ENCODE measurements at regions not wholly inside any gene's neighbourhood (a gene's known extent, or its start where the extent isn't known, plus 50 kb on each side); places are given as distances from the start of the nearest gene placed in this dataset.

GRCh38 chr3:94378322-94378721 lies 315.5 kb downstream of the NSUN3 start:
- Histone ChIP-seq H3K36me3 (no peaks in the 10 kb centered on the region), H3K27ac (no peak overlapping the region), H3K4me3 (ENCODE audit: low read depth, low read length) (no peak overlapping the region), H3K9me3 (ENCODE audit: severe bottlenecking) (no peaks in the 10 kb centered on the region), H3K27me3 (ENCODE audit: insufficient read depth, low read depth, severe bottlenecking) (peaks cover 61% of the 10 kb centered on the region)
- TF ChIP-seq, protein P1, sequence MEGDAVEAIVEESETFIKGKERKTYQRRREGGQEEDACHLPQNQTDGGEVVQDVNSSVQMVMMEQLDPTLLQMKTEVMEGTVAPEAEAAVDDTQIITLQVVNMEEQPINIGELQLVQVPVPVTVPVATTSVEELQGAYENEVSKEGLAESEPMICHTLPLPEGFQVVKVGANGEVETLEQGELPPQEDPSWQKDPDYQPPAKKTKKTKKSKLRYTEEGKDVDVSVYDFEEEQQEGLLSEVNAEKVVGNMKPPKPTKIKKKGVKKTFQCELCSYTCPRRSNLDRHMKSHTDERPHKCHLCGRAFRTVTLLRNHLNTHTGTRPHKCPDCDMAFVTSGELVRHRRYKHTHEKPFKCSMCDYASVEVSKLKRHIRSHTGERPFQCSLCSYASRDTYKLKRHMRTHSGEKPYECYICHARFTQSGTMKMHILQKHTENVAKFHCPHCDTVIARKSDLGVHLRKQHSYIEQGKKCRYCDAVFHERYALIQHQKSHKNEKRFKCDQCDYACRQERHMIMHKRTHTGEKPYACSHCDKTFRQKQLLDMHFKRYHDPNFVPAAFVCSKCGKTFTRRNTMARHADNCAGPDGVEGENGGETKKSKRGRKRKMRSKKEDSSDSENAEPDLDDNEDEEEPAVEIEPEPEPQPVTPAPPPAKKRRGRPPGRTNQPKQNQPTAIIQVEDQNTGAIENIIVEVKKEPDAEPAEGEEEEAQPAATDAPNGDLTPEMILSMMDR (IDR thresholded peaks at IDR 0.05; ENCODE audit: low read depth, low read length): no peak
- DNase-seq: no peak

DNA sequence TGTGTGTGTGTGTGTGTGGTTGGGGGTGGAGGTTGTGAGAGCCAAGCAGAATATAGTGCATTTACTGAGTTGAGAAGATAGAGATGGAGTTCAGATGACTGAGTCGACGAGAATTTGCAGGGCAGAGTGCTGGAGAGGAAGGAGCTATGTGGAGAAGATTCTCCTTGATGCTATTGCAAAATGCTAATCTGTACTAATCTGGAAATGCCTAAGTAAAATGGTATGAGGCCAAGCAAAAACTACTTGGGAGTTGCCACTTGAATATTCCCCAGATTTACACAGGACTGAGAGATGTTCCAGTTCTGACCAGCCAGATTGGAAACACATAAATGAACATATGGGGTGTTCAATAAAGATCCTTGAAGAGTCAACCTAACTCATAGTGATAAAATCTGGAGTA lies 316.4 kb downstream of the NSUN3 start:
- peaks cover 53% of the 10 kb centered on the region for H3K27me3 ChIP-seq (ENCODE audit: insufficient read depth, low read depth, severe bottlenecking)

GRCh38 chr3:94394885-94395284 lies 332.0 kb downstream of the NSUN3 start:
- no peak for DNase-seq
- Histone ChIP-seq H3K27me3 (ENCODE audit: insufficient read depth, low read depth, severe bottlenecking) (peaks cover 12% of the 10 kb centered on the region), H3K36me3 (no peaks in the 10 kb centered on the region), H3K27ac (no peak overlapping the region), H3K4me3 (ENCODE audit: low read depth, low read length) (no peak overlapping the region), H3K9me3 (ENCODE audit: severe bottlenecking) (no peaks in the 10 kb centered on the region)
- TF ChIP-seq, protein P1 (IDR thresholded peaks at IDR 0.05; ENCODE audit: low read depth, low read length): no peak

More for the DNA sequence above, 316.4 kb downstream of the NSUN3 start:
- Histone ChIP-seq H3K9me3 (ENCODE audit: severe bottlenecking) (no peaks in the 10 kb centered on the region), H3K4me3 (ENCODE audit: low read depth, low read length) (no peak overlapping the region), H3K27ac (no peak overlapping the region), H3K36me3 (no peaks in the 10 kb centered on the region)
- TF ChIP-seq, protein P1 (IDR thresholded peaks at IDR 0.05; ENCODE audit: low read depth, low read length): no peak
- DNase-seq: no peak

DNA sequence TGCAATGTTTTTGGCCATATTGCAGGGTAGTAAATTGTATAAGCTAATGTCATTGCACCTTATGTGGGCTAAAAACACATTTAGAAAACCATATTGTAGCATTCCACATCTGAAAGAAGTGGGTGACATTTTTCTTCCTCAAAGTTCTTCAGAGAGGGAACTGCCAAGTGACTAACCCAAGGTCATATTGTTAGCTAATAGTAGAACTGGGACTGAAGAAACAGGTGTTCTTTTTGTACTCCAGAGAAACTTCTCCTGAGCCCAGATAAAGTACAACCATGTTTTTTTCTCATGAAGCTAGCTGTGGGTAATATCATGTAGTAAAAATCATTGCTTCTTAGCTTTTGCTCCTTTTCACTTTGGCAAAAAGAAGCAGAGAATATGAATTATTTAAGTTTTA lies 333.0 kb downstream of the NSUN3 start:
- Histone ChIP-seq H3K27ac (no peak overlapping the region), H3K9me3 (ENCODE audit: severe bottlenecking) (no peaks in the 10 kb centered on the region), H3K27me3 (ENCODE audit: insufficient read depth, low read depth, severe bottlenecking) (peaks cover 12% of the 10 kb centered on the region), H3K36me3 (no peaks in the 10 kb centered on the region), H3K4me3 (ENCODE audit: low read depth, low read length) (no peak overlapping the region)
- DNase-seq: no peak
- TF ChIP-seq, protein P1 (IDR thresholded peaks at IDR 0.05; ENCODE audit: low read depth, low read length): no peak

DNA sequence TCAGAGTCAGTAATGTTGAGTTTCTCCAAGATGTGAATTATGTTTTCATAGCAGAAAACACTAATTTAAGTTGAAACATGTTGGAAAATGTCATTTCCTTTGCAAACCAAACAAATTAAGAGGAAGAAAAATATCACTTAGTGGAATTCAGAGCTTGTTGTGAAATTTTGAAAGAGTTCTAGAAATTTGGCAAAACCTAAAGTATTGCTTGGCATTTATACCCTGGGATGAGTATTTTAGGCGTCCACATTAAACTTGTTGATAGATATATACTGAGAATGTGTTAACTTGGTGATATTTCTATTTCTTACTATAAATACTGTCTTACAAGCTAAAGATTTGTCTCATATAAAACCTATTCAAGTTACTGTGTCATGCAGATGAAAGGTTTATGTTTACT lies 335.2 kb downstream of the NSUN3 start:
- Histone ChIP-seq H3K9me3 (ENCODE audit: severe bottlenecking) (no peaks in the 10 kb centered on the region), H3K4me3 (ENCODE audit: low read depth, low read length) (no peak overlapping the region), H3K27me3 (ENCODE audit: insufficient read depth, low read depth, severe bottlenecking) (peaks cover 7% of the 10 kb centered on the region), H3K27ac (no peak overlapping the region), H3K36me3 (no peaks in the 10 kb centered on the region)
- no peak for DNase-seq
- TF ChIP-seq, protein P1 (IDR thresholded peaks at IDR 0.05; ENCODE audit: low read depth, low read length): no peak

- no peak overlapping the region for H3K27ac ChIP-seq
- H3K27me3 ChIP-seq (ENCODE audit: insufficient read depth, low read depth, severe bottlenecking): peaks cover 17% of the 10 kb centered on the region
- no peaks in the 10 kb centered on the region for H3K36me3 ChIP-seq
- TF ChIP-seq, protein P1 (IDR thresholded peaks at IDR 0.05; ENCODE audit: low read depth, low read length): no peak
- H3K4me3 ChIP-seq (ENCODE audit: low read depth, low read length): no peak overlapping the region
- DNase-seq: no peak
- H3K9me3 ChIP-seq (ENCODE audit: severe bottlenecking): no peaks in the 10 kb centered on the region
These were observed 338.6 kb downstream of the NSUN3 start for GRCh38 chr3:94401466-94401865.
